SIG-M5 treated with dmso at 0.1 percent for 504 hours (cell line): ENCODE measurements at regions not wholly inside any gene's neighbourhood (a gene's known extent, or its start where the extent isn't known, plus 50 kb on each side); places are given as distances from the start of the nearest gene placed in this dataset.

Source experiments
- DNase-seq: peaks from one replicate; lab custom pipeline; 2025; ENCODE audit not compliant: unreplicated experiment; lab: John Stamatoyannopoulos, UW

- DNase-seq = no peak
These were observed 187.3 kb upstream of the TSC22D2 start for GRCh38 chr3:150220799-150221198.

DNA sequence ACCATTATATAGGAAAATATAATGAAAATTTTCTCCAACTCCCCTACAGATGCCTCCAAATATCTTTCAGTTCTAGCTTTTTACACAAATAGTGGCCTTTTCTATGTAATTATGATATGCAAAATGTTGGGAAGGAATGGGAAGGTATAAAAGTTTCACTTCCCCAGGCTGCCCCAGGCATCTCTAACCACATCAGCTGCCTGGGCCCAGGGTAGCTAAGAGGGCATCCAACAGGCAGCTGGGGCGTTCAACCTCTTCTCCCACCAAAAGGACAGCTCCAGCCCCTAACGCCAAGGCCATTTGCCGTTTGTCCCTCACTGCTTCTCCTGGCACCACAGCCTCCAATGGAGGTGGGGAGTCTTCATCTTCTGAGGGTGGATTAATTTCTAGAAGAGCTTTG is 188.1 kb upstream of the TSC22D2 start:
- DNase-seq = peak; percentile 33

DNA sequence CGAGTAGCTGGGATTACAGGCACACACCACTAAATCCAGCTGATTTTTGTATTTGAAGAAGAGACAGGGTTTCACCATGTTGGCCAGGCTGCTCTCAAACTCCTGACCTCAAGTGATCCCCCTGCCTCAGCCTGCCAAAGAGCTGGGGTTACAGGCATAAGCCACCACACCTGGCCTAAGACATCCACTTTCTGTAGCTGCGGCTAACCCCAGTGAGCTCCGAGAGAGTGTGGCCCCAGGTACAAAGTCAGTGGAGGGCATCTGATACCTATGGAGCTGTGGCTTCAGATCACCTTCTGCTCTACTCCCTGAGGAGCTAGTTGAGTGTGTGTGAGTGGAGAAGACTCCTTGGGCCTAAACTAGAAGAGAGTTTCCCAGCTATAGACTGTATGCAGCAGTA is 189.3 kb upstream of the TSC22D2 start:
- DNase-seq = no peak

DNA sequence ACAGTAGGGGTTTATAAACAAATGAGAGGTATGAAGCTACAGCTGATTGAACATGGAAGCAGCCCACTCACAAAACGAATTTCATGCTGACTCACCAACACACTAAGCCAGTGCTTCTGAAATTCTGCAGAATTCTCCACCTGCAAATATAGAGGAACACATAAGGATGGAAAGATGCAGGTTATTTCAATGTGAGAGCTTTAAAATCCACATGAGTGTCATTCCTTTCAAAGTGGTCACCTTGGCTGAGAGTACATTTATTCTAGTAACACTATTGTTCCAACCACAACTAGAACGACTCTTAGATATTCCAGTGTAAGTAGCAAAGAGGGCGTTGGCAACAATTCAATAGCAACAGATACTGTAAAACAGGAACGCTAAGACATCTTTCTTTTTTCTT is 189.9 kb upstream of the TSC22D2 start:
- no peak for DNase-seq

GRCh38 chr3:150217691-150218090 is 190.4 kb upstream of the TSC22D2 start:
- no peak for DNase-seq

DNA sequence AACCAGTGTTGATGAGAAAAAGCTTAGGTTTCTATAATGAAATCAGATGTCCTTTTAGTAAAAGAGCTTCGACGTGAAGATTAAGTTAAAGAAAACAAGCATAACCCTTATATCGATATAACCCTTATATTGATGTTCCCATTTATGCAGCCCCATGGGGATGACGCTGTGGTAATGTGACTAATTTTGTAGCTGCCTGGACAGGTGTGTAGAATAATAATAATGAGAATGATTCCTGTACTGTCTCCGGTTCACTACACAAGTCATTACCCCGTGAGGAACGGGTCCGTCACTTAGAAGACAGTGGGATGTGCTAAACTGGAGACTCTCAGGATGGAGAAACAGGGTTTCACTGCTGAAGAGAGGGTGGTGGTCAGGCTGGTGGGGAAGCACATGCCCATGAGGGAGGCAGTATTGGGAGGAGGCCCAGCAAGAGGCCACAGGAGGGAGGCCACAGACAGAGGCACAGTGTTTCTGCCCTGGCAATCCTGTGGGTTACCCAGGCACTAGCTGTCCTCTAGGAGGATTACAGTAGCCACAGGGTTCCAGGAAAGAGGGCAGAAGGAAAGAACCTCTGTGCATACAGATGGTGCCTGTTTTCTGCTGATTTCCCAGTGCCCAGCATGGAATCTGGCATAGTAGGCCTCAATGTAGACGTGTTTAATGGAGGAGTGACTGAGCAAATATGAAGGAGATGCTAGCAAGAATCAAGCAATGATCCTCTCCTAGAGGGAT is 191.1 kb upstream of the TSC22D2 start:
- DNase-seq = no peak

DNA sequence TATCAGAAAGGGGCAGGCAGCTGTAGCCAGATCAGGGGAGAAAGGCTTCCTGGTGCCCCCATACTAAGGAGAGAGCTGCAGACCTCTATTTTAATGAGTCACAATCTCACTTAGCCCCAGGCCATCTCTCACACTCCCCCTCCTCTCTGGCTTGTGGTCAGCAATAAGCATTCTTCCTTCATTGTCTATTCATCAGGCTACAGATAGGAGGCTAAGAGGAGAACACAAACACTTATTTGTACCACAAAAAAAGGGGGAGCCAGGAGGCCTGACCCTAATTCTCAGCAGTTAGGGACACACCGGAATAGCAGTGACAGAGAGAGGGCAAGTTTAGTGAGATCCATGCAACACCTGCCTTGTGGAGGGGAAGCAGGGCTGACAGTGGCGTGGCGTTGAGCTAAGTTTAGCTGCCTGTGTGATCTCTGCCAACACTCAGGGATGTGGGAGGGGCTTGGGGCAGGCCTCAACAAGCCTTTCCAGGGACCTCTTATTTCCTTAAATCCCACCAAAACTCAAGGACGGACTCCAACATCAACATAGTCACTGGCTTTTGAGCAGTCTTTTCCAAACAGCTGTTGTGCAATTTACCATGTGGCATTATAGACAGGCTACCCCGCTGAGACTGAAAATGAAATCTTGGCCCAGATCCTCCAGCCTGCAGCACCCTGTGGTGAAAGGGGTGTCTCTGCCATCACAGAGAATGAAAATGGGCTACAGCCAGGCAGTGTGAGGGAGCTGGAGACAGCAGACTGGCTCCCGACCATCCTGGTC is 191.9 kb upstream of the TSC22D2 start:
- DNase-seq = peak; percentile 41

DNA sequence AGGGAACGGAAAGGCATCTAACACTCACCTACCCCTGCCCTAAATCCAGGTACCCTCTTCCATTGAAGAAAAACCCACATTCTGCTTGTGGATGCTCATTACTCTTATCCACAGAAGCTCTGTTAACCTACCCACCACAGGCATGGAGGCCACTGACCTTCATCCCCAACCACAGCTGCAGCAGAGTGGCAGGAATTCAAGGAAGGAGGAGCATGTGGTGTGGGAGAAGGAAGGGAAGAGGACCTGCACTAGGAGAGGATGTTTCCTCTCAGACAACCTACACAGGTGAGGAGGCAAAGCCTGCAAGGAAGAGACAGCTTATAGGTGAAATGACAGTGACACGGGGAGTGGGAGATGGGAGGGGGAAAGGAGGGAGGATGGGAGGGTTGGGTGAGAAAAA is 192.5 kb upstream of the TSC22D2 start:
- DNase-seq = no peak

GRCh38 chr3:150213577-150213976 is 194.5 kb upstream of the TSC22D2 start:
- DNase-seq = no peak

GRCh38 chr3:150210461-150211110 is 197.5 kb upstream of the TSC22D2 start:
- no peak for DNase-seq

- no peak for DNase-seq
These were observed 204.8 kb upstream of the TSC22D2 start for GRCh38 chr3:150203273-150203672.

DNA sequence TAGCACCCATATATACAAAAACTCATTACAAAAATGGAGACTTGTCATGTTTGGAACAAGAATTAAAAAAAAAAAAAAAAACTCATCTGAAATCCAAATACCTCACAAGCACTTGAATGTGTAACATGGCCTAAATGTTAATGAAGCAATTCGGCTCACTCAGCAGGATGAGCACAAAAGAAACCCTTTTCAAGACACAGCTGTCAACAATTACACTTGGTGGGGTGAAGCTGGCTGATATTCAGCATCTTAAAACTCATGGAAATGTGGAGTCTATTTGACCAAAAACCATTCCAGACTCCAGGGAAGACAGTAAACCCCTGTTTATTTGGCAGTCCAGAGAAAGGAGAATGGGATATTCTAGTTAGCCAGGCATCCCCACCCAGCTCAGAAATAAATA is 205.4 kb upstream of the TSC22D2 start:
- no peak for DNase-seq

GRCh38 chr3:150194957-150195356 is 213.1 kb upstream of the TSC22D2 start:
- DNase-seq = no peak

DNA sequence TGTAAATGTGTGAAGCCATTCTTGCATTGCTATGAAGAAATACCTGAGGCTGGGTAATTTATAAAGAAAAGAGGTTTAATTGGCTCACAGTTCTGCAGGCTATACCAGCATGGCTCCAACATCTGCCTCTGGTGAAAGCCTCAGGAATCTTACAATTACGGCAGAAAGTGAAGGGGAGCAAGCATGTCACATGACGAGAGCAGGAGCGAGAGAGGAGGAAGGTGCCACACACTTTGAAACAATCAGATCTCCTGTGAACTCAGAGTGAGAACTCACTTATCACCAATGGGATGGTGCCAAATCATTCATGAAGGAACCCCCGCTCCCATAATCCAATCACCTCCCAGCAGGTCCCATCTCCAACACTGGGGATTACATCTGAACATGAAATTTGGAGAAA is 213.6 kb upstream of the TSC22D2 start:
- no peak for DNase-seq

DNA sequence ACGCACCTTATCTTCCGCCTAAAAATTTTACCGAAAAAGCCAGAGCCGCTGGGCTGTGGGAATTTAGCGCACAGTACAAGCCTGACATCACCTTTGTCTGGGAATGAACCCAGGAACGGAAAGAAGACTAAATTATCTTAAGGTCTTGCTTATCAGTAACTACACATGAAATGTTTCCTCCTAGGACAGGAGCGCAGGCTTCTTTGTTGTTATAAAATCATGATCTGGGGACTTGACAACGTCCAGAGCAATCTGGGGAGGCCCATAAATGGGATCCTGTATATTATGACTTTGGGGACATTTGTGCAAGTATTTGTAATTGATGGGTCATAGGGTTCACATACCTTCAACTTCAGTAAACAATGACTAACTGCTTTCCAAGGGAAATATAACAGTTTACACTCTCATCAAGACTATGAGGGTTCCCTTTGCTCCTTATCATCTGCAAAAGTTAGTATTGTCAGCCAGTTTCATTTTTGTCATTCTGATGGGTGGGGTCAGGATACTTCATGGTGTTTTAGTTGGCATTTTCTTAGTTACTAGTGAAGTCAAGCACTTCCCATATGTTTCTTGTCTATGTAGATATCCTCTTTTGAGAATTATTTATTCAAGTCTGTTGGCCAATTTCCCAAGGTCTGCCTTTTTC is 213.9 kb upstream of the PFN2 start:
- no peak for DNase-seq

DNA sequence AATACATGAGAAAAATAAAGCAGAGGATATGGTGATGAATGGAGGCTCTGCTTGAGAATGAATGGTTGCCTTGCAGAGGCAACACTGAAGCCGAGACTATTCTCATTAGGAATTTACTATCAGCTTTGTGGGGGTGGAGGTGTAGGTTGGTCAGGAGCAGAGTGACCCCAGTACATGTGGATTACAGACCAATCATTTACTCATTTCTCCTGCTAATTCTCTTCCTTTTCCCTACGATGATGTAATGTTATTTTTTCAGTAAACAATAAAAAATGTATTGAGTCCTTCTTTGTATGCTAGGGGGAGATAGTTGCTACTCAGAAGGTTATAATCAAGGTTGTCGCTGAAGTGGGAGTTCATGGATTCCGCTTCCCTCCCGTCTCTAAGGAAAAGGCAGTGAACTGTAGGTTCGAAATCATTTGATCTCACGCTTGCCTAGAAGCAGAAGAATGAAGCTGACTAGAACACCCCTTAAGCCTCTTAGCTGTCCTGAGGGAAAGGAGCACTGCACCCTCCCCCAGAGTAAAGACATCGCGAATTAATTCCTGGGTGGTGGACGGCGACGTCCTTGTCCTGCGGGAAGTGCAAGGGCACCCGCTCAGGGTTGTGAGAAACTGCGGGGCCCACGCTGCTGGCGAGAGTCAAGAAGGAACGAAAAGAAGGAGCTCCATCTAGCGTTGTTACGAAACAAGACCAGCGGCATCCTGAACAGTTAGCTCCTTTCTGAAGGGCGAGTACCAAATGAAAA is 213.2 kb upstream of the PFN2 start:
- peak; percentile 79 for DNase-seq

- no peak for DNase-seq
These were observed 209.6 kb upstream of the PFN2 start for GRCh38 chr3:150180334-150180733.

DNA sequence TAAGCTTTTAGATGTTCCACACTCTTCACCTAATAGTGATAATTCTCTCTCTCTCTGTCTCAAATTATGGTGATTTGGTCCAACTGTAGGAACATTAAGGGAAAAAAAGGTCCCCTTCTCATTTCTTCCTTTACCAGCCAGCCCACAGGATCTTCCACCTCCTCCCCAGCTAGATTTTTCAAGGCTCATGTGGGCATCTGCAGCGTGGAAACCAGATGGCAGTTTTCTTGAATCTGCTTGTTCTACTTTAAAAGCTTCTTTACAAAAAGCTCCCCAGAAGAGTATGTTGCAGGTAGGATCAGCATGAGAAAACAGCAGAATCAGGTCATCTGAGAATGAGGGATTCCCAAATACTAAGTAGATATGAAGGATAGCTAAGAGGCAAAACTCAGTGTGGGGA is 208.6 kb upstream of the PFN2 start:
- no peak for DNase-seq

GRCh38 chr3:150177673-150178381 is 207.1 kb upstream of the PFN2 start:
- no peak for DNase-seq

- no peak for DNase-seq
These were observed 203.5 kb upstream of the PFN2 start for GRCh38 chr3:150174179-150174578.
